Activated T-cell treated with anti-CD3 and anti-CD28 coated beads, Interleukin-2, amount 50 U/mL, for 72 hours (primary cell): ENCODE measurements at regions not wholly inside any gene's neighbourhood (a gene's known extent, or its start where the extent isn't known, plus 50 kb on each side); places are given as distances from the start of the nearest gene placed in this dataset.
"Not testable (repeated sequence)": the region's sequence is repeated elsewhere in the genome, so short reads cannot be mapped to it uniquely, and the experiment has no call there.

ENCODE experiments used
- ATAC-seq, 2 donors: fragments of 150-1000 bp; cut with Tn5 transposase; replicated peaks in 1 of 2; 2 replicates each; pipeline ENCODE4 v1.10.0; 2021; ENCODE audit warnings: moderate library complexity in 2 of 2, mild to moderate bottlenecking in 1 of 2
- DNase-seq, 2 donors: peaks; one replicate each; pipeline ENCODE4 v3.0.0; 2021 to 2022; ENCODE audit warnings: mixed read lengths in 1 of 2
- H3K27ac Mint-ChIP-seq: one replicate; pipeline ENCODE4 v1.8.0; 2022; ENCODE audit warnings: mild to moderate bottlenecking, moderate library complexity, mixed read lengths
- H3K27me3 Mint-ChIP-seq: one replicate; pipeline ENCODE4 v1.8.0; 2022; ENCODE audit warnings: low read depth, mixed read lengths
- H3K36me3 Mint-ChIP-seq, 2 donors: one replicate each; pipeline ENCODE4 v1.8.0; 2022; ENCODE audit warnings: mixed read lengths in 2 of 2, mild to moderate bottlenecking in 1 of 2; ENCODE audit not compliant: insufficient read depth in 2 of 2
- H3K4me1 Mint-ChIP-seq: one replicate; pipeline ENCODE4 v1.8.0; 2022; ENCODE audit warnings: low read depth, mixed read lengths
- H3K4me3 Mint-ChIP-seq, 2 donors: one replicate each; pipeline ENCODE4 v1.8.0; 2022; ENCODE audit warnings: mild to moderate bottlenecking in 2 of 2, mixed read lengths in 2 of 2, moderate library complexity in 2 of 2
- H3K9me3 Mint-ChIP-seq, 2 donors: one replicate each; pipeline ENCODE4 v1.8.0; 2022; ENCODE audit warnings: mixed read lengths in 2 of 2

GRCh38 chr17:22383772-22384460 is 691.6 kb downstream of the KCNJ18 start:
- not testable (repeated sequence) for H3K9me3 Mint-ChIP-seq, DNase-seq, H3K27ac Mint-ChIP-seq, H3K27me3 Mint-ChIP-seq, H3K4me3 Mint-ChIP-seq, ATAC-seq, H3K36me3 Mint-ChIP-seq, H3K4me1 Mint-ChIP-seq

GRCh38 chr17:22384461-22384800 is 692.1 kb downstream of the KCNJ18 start:
- not testable (repeated sequence) for DNase-seq

GRCh38 chr17:22398446-22398845 is 706.1 kb downstream of the KCNJ18 start:
- not testable (repeated sequence) for DNase-seq, H3K9me3 Mint-ChIP-seq, H3K4me1 Mint-ChIP-seq, H3K36me3 Mint-ChIP-seq, H3K27me3 Mint-ChIP-seq, H3K27ac Mint-ChIP-seq, ATAC-seq, H3K4me3 Mint-ChIP-seq

More at GRCh38 chr17:22384461-22384800, 692.1 kb downstream of the KCNJ18 start:
- not testable (repeated sequence) for H3K4me1 Mint-ChIP-seq, H3K27ac Mint-ChIP-seq, H3K9me3 Mint-ChIP-seq, H3K27me3 Mint-ChIP-seq, ATAC-seq, H3K36me3 Mint-ChIP-seq, H3K4me3 Mint-ChIP-seq

GRCh38 chr17:22399037-22399436 is 706.7 kb downstream of the KCNJ18 start:
- not testable (repeated sequence) for ATAC-seq, DNase-seq, H3K9me3 Mint-ChIP-seq, H3K4me3 Mint-ChIP-seq, H3K27ac Mint-ChIP-seq, H3K27me3 Mint-ChIP-seq, H3K36me3 Mint-ChIP-seq, H3K4me1 Mint-ChIP-seq

- not testable (repeated sequence) for H3K36me3 Mint-ChIP-seq, H3K9me3 Mint-ChIP-seq
These were observed 712.8 kb downstream of the KCNJ18 start for GRCh38 chr17:22405080-22405479.

GRCh38 chr17:22409160-22409751 is 716.9 kb downstream of the KCNJ18 start:
- no peak for DNase-seq
- peaks cover 5 to 21% of the 10 kb centered on the region in 2 donors for H3K9me3 Mint-ChIP-seq
- no peak overlapping the region for H3K4me3 Mint-ChIP-seq

More at GRCh38 chr17:22405080-22405479, 712.8 kb downstream of the KCNJ18 start:
- H3K4me1 Mint-ChIP-seq, H3K27me3 Mint-ChIP-seq, H3K27ac Mint-ChIP-seq, H3K4me3 Mint-ChIP-seq, DNase-seq, ATAC-seq: not testable (repeated sequence)

GRCh38 chr17:22410136-22410535 is 717.8 kb downstream of the KCNJ18 start:
- peaks cover 5 to 23% of the 10 kb centered on the region in 2 donors for H3K9me3 Mint-ChIP-seq
- DNase-seq (no peak), ATAC-seq (no peak)
- peaks cover 12 to 13% of the 10 kb centered on the region in 2 donors for H3K36me3 Mint-ChIP-seq
- no peaks in the 10 kb centered on the region for H3K27me3 Mint-ChIP-seq
- no peaks in the 10 kb centered on the region for H3K4me1 Mint-ChIP-seq
- no peak overlapping the region for H3K4me3 Mint-ChIP-seq
- no peak overlapping the region for H3K27ac Mint-ChIP-seq

More at GRCh38 chr17:22409160-22409751, 716.9 kb downstream of the KCNJ18 start:
- H3K27me3 Mint-ChIP-seq, result no peaks in the 10 kb centered on the region
- no peak for ATAC-seq
- no peaks in the 10 kb centered on the region for H3K4me1 Mint-ChIP-seq
- H3K27ac Mint-ChIP-seq, result no peak overlapping the region
- H3K36me3 Mint-ChIP-seq, result peaks cover 12 to 13% of the 10 kb centered on the region in 2 donors

- H3K4me1 Mint-ChIP-seq, result no peaks in the 10 kb centered on the region
- H3K4me3 Mint-ChIP-seq, result no peak overlapping the region
- peaks cover 12 to 14% of the 10 kb centered on the region in 2 donors for H3K36me3 Mint-ChIP-seq
- no peak for ATAC-seq
- no peak overlapping the region for H3K27ac Mint-ChIP-seq
- peaks cover 8 to 31% of the 10 kb centered on the region in 2 donors for H3K9me3 Mint-ChIP-seq
- no peaks in the 10 kb centered on the region for H3K27me3 Mint-ChIP-seq
- no peak for DNase-seq
These were observed 719.0 kb downstream of the KCNJ18 start for GRCh38 chr17:22411185-22411784.

GRCh38 chr17:22435231-22435974 is 743.1 kb downstream of the KCNJ18 start:
- H3K9me3 Mint-ChIP-seq, result peaks cover 3 to 12% of the 10 kb centered on the region in 2 donors
- H3K4me3 Mint-ChIP-seq, result no peak overlapping the region
- no peak overlapping the region for H3K27ac Mint-ChIP-seq
- H3K4me1 Mint-ChIP-seq, result no peaks in the 10 kb centered on the region
- peaks cover 3 to 9% of the 10 kb centered on the region in 2 donors for H3K36me3 Mint-ChIP-seq
- H3K27me3 Mint-ChIP-seq, result no peaks in the 10 kb centered on the region
- DNase-seq (no peak), ATAC-seq (no peak)

GRCh38 chr17:22441776-22442175 is 749.5 kb downstream of the KCNJ18 start:
- Mint-ChIP-seq H3K4me1 (no peaks in the 10 kb centered on the region), H3K36me3 (peaks cover 3 to 5% of the 10 kb centered on the region in 2 donors), H3K27me3 (no peaks in the 10 kb centered on the region), H3K27ac (no peak overlapping the region), H3K9me3 (peaks cover 6 to 10% of the 10 kb centered on the region in 2 donors), H3K4me3 (no peak overlapping the region)
- ATAC-seq, result no peak
- no peak for DNase-seq

GRCh38 chr17:22443061-22443460 is 750.7 kb downstream of the KCNJ18 start:
- no peak for ATAC-seq
- Mint-ChIP-seq H3K9me3 (peaks cover 3 to 7% of the 10 kb centered on the region in 2 donors), H3K27me3 (no peaks in the 10 kb centered on the region), H3K4me3 (no peak overlapping the region), H3K27ac (no peak overlapping the region), H3K36me3 (peaks cover 0 to 2% of the 10 kb centered on the region in 2 donors), H3K4me1 (no peaks in the 10 kb centered on the region)
- DNase-seq, result no peak

GRCh38 chr17:22453181-22453580 is 760.9 kb downstream of the KCNJ18 start:
- Mint-ChIP-seq H3K36me3 (peaks cover 1 to 2% of the 10 kb centered on the region in 2 donors), H3K27ac (no peak overlapping the region), H3K4me3 (no peak overlapping the region), H3K9me3 (peaks cover 9 to 10% of the 10 kb centered on the region in 2 donors), H3K4me1 (no peaks in the 10 kb centered on the region), H3K27me3 (no peaks in the 10 kb centered on the region)
- DNase-seq, result no peak
- no peak for ATAC-seq
